Colonic mucosa (tissue), 4 donors: ENCODE measurements at regions not wholly inside any gene's neighbourhood (a gene's known extent, or its start where the extent isn't known, plus 50 kb on each side); places are given as distances from the start of the nearest gene placed in this dataset.

Experiments
- DNase-seq: peaks from one replicate; pipeline ENCODE4 v3.0.0-alpha.2; 2020
- H3K27ac ChIP-seq: fragments of 200-600 bp; one replicate; pipeline ENCODE4 v1.8.0; 2021
- H3K27me3 ChIP-seq: fragments of 200-600 bp; one replicate; pipeline ENCODE4 v1.8.0; 2021
- H3K36me3 ChIP-seq: fragments of 200-600 bp; one replicate; pipeline ENCODE4 v1.8.0; 2021
- H3K4me1 ChIP-seq: fragments of 200-600 bp; one replicate; pipeline ENCODE4 v1.8.0; 2021; ENCODE audit warnings: mild to moderate bottlenecking
- H3K4me3 ChIP-seq: fragments of 200-600 bp; one replicate; pipeline ENCODE4 v1.8.0; 2021
- H3K9ac ChIP-seq, 2 donors: one replicate each; pipeline ENCODE4 v1.7.0; 2013; ENCODE audit warnings: control low read depth in 2 of 2, low read depth in 2 of 2, low read length in 2 of 2
- H3K9me3 ChIP-seq: fragments of 200-600 bp; one replicate; pipeline ENCODE4 v1.8.0; 2021
- CTCF ChIP-seq: fragments of 200-600 bp; IDR thresholded peaks from one replicate; pipeline ENCODE4 v1.8.0; 2022; ENCODE audit warnings: antibody characterized with exemption, mild to moderate bottlenecking
- intact Hi-C: fragments of 100-400 bp; cut with DNase I; formaldehyde crosslinking; loops from one replicate; pipeline ENCODE4 v1.14.1; 2022
- donor health status: healthy.
- donor health status: DM: no; HTN: no; CAD: no.
- donor health status: DM: no; HTN: no; CAD: no.

- no peak for DNase-seq
- Histone ChIP-seq H3K27ac (no peak overlapping the region), H3K36me3 (no peaks in the 10 kb centered on the region), H3K9me3 (no peaks in the 10 kb centered on the region), H3K27me3 (no peaks in the 10 kb centered on the region), H3K4me3 (no peak overlapping the region), H3K4me1 (no peaks in the 10 kb centered on the region), H3K9ac (no peak overlapping the region)
- TF ChIP-seq CTCF: no peak
- intact Hi-C loops: no loop called here
Observed at GRCh38 chr5:167861129-167861927, 430.1 kb upstream of the WWC1 start.

GRCh38 chr5:167861928-167862426 is 429.5 kb upstream of the WWC1 start:
- H3K36me3 ChIP-seq: no peaks in the 10 kb centered on the region
- no peak overlapping the region for H3K9ac ChIP-seq
- no peak for DNase-seq
- no peak overlapping the region for H3K4me3 ChIP-seq
- TF ChIP-seq CTCF: no peak
- no peaks in the 10 kb centered on the region for H3K4me1 ChIP-seq
- intact Hi-C loops: no loop called here
- H3K27ac ChIP-seq: no peak overlapping the region
- H3K27me3 ChIP-seq: no peaks in the 10 kb centered on the region
- no peaks in the 10 kb centered on the region for H3K9me3 ChIP-seq

GRCh38 chr5:167863883-167864282 is 427.6 kb upstream of the WWC1 start:
- intact Hi-C loops: no loop called here
- H3K9me3 ChIP-seq: no peaks in the 10 kb centered on the region
- TF ChIP-seq CTCF: no peak

GRCh38 chr5:167864801-167865200 is 426.6 kb upstream of the WWC1 start:
- Histone ChIP-seq H3K27ac (no peak overlapping the region), H3K9me3 (no peaks in the 10 kb centered on the region), H3K4me1 (no peaks in the 10 kb centered on the region), H3K4me3 (no peak overlapping the region), H3K9ac (no peak overlapping the region), H3K27me3 (no peaks in the 10 kb centered on the region), H3K36me3 (no peaks in the 10 kb centered on the region)
- no peak for DNase-seq
- intact Hi-C loops: no loop called here
- TF ChIP-seq CTCF: no peak

More at GRCh38 chr5:167863883-167864282, 427.6 kb upstream of the WWC1 start:
- H3K36me3 ChIP-seq: no peaks in the 10 kb centered on the region
- H3K27ac ChIP-seq: no peak overlapping the region
- no peaks in the 10 kb centered on the region for H3K27me3 ChIP-seq
- no peak overlapping the region for H3K9ac ChIP-seq
- no peak for DNase-seq
- H3K4me1 ChIP-seq: no peaks in the 10 kb centered on the region
- H3K4me3 ChIP-seq: no peak overlapping the region

GRCh38 chr5:167866797-167867196 is 424.6 kb upstream of the WWC1 start:
- H3K27ac ChIP-seq: no peak overlapping the region

More at GRCh38 chr5:167866797-167867196, 424.6 kb upstream of the WWC1 start:
- no peaks in the 10 kb centered on the region for H3K27me3 ChIP-seq
- TF ChIP-seq CTCF: no peak
- DNase-seq: no peak
- no peak overlapping the region for H3K9ac ChIP-seq
- H3K4me3 ChIP-seq: no peak overlapping the region
- intact Hi-C loops: no loop called here
- H3K4me1 ChIP-seq: no peaks in the 10 kb centered on the region
- no peaks in the 10 kb centered on the region for H3K9me3 ChIP-seq
- H3K36me3 ChIP-seq: no peaks in the 10 kb centered on the region
